Fibroblast of villous mesenchyme (primary cell): ENCODE measurements at regions not wholly inside any gene's neighbourhood (a gene's known extent, or its start where the extent isn't known, plus 50 kb on each side); places are given as distances from the start of the nearest gene placed in this dataset.

Experiments used
- DNase-seq: peaks from one replicate; pipeline ENCODE4 v3.0.0-alpha.2; 2010; ENCODE audit warnings: low read depth
- H3K4me3 ChIP-seq: 2 replicates; pipeline ENCODE4 v1.5.1; 2011; ENCODE audit warnings: low read depth, mild to moderate bottlenecking, low read length
- CTCF ChIP-seq: IDR thresholded peaks from 2 replicates; pipeline ENCODE4 v1.5.1; 2012; ENCODE audit warnings: low read depth, mild to moderate bottlenecking, low read length; ENCODE audit not compliant: insufficient read depth

DNA sequence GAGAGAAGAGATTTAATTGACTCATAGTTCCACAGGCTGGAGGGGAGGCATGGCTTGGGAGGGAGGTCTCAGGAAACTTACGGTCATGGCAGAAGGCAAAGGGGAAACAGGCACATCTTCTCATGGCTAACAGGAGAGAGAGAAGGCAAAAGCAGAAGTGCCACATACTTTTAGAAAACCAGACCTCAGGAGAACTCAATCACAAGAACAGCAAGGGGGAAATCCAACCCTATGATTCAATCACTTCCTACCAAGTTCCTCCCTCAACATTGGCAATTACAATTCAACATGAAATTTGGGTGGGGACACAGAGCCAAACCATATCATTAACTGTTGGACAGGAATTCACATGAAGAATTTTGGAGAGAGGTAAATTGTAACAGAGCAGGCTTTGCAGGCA is 485.3 kb upstream of the PITX2 start:
- no peak for DNase-seq
- no peak for TF ChIP-seq CTCF
- no peak overlapping the region for H3K4me3 ChIP-seq

DNA sequence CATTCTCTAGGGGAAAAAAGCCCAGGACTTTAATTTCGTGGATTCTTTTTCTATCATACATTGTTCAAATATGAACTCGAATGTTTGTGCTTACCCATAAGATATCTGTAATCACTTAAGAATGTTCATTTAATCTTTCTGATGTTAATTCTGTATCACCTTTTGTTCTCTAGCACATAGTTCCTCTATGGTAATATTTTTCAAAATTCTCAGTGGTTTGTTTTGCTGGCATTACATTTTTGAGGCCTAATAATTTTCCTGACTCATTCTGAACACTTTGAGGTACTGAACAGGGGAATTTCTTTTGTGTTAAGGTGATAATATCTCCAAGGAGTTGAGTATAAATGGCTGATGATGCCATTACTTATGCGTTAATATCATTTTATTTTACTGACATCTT is 490.7 kb upstream of the PITX2 start:
- DNase-seq, result no peak
- TF ChIP-seq CTCF, result no peak
- H3K4me3 ChIP-seq, result no peak overlapping the region

DNA sequence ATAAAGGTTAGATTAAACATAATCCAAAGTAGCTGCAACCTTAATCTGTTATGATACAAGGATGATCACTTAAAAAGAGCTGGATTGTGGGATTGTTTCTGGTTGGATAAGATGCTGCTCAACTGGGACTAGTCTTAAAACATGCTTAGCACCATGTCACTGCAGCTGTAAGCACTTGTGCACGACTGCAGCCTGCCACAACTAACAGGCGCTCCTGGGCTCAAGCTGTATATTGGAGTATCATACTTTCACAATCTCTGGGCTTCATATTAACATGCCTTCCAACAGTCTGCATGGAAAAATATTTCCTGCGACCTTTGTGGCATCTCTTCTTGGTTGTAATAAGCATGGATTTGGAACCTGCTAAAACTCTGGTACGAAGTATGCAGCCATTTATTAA is 493.0 kb upstream of the PITX2 start:
- no peak for DNase-seq
- TF ChIP-seq CTCF, result no peak
- no peak overlapping the region for H3K4me3 ChIP-seq

- TF ChIP-seq CTCF, result no peak
- no peak overlapping the region for H3K4me3 ChIP-seq
- DNase-seq, result no peak
These were observed 497.3 kb upstream of the PITX2 start for GRCh38 chr4:111120191-111120590.

GRCh38 chr4:111126340-111126739 is 503.5 kb upstream of the PITX2 start:
- no peak for TF ChIP-seq CTCF
- H3K4me3 ChIP-seq, result no peak overlapping the region
- DNase-seq, result no peak

- H3K4me3 ChIP-seq, result no peak overlapping the region
- DNase-seq, result peak; percentile 59
- TF ChIP-seq CTCF, result no peak
These were observed 505.0 kb upstream of the PITX2 start for GRCh38 chr4:111127841-111128240.

DNA sequence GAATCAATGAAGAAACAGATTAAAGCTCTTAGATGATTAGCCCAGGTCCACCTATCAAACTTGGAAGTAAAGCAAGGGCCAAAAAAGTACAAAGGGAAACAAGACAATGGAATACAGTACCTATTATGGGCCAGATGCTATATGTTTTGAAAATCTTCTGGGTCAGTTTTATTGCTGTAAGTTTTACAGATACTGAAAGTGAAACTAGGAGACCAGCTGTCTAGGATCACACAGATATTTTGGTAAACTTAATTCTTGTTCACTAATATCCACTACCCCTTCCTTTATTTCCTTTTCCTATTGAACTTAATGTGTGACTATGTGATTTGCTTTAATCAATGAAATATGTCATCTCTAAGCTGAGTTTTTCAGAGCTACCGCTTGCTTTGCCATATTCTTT is 505.4 kb upstream of the PITX2 start:
- H3K4me3 ChIP-seq, result no peak overlapping the region
- TF ChIP-seq CTCF, result no peak
- peak; percentile 44 for DNase-seq
